ENCODE measurements at regions not wholly inside any gene's neighbourhood (a gene's known extent, or its start where the extent isn't known, plus 50 kb on each side); places are given as distances from the start of the nearest gene placed in this dataset.

DNA sequence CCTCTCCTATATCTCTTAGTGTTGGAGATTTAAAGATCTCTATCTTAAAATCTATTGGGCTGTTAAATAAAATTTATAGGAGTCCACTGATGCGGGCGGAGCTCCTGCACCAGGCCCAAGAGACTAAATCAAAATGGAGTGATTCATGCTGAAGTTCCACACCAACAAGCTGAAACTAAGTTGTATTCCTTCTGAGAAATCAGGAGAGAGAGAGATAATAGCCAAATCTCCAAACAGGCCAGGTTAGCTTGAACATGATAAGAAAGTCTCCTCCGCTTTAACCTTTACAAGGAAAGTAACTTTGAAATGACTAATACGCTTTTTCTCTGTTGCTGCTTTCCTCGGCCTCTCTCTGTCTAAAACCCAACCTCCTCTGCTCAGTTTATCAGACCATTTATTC lies 241.9 kb upstream of the NBEA start:
- no peaks in the 10 kb centered on the region; a peak in 1 of 7 replicates for H3K36me3 Mint-ChIP-seq (ENCODE audit: insufficient read depth in 1 of 3, low read depth in 3 of 3)
- no peak overlapping the region for H3T11ph ChIP-seq (ENCODE audit: low read length)
- H3K4me3 Mint-ChIP-seq, result no peak overlapping the region
- H2BK120ac ChIP-seq (ENCODE audit: low read depth, low read length, poor library complexity, severe bottlenecking), result no peak overlapping the region
- no peak overlapping the region for H4K8ac ChIP-seq (replicated peaks; ENCODE audit: insufficient read length, low read depth, low read length)
- no peak overlapping the region for H3K27ac ChIP-seq (ENCODE audit: insufficient read length, low read depth, low read length)
- no peaks in the 10 kb centered on the region for H3K9me3 Mint-ChIP-seq
- no peak overlapping the region for H3K18ac ChIP-seq (ENCODE audit: insufficient read length, low read depth, low read length)
- no peak overlapping the region for H3K23ac ChIP-seq (ENCODE audit: insufficient read length, low read depth, low read length)
- H3K4me1 Mint-ChIP-seq, result peaks cover 4% of the 10 kb centered on the region in 2 experiments; a peak in 3 of 4 replicates
- no peaks in the 10 kb centered on the region for H3K27me3 ChIP-seq (ENCODE audit: insufficient read depth, low read length)
- H3K9me3 ChIP-seq (ENCODE audit: control insufficient read depth, low read depth, low read length), result no peaks in the 10 kb centered on the region
- no peaks in the 10 kb centered on the region for H3K4me1 ChIP-seq (ENCODE audit: insufficient read depth, low read length)
- H3K14ac ChIP-seq (ENCODE audit: insufficient read depth, low read length), result no peak overlapping the region
- no CpG with 5 or more reads among the region's 5 CpGs for WGBS (ENCODE audit: extremely low coverage, insufficient read length, low lambda C conversion rate)
- no peak overlapping the region for H2BK5ac ChIP-seq (ENCODE audit: insufficient read length, low read length)
- no peak overlapping the region for H2BK15ac ChIP-seq (ENCODE audit: low read depth, low read length)
- TF ChIP-seq, protein P1, sequence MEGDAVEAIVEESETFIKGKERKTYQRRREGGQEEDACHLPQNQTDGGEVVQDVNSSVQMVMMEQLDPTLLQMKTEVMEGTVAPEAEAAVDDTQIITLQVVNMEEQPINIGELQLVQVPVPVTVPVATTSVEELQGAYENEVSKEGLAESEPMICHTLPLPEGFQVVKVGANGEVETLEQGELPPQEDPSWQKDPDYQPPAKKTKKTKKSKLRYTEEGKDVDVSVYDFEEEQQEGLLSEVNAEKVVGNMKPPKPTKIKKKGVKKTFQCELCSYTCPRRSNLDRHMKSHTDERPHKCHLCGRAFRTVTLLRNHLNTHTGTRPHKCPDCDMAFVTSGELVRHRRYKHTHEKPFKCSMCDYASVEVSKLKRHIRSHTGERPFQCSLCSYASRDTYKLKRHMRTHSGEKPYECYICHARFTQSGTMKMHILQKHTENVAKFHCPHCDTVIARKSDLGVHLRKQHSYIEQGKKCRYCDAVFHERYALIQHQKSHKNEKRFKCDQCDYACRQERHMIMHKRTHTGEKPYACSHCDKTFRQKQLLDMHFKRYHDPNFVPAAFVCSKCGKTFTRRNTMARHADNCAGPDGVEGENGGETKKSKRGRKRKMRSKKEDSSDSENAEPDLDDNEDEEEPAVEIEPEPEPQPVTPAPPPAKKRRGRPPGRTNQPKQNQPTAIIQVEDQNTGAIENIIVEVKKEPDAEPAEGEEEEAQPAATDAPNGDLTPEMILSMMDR (conservative IDR thresholded peaks at IDR 0.05), result no peak
- H4K91ac ChIP-seq (ENCODE audit: insufficient read length, low read depth, low read length), result no peak overlapping the region
- no peak overlapping the region for H3K56ac ChIP-seq (ENCODE audit: insufficient read length, low read depth, low read length)
- DNase-seq, result no peak
- H2AK5ac ChIP-seq (ENCODE audit: insufficient read length, low read length), result no peak overlapping the region
- H2BK12ac ChIP-seq (ENCODE audit: insufficient read length, low read depth, low read length), result no peak overlapping the region
- no peaks in the 10 kb centered on the region for H3K79me1 ChIP-seq (ENCODE audit: insufficient read depth, low read depth, low read length, poor library complexity, severe bottlenecking)
- no peak overlapping the region for H2BK20ac ChIP-seq (ENCODE audit: low read depth, low read length, poor library complexity, severe bottlenecking)
- H3K23me2 ChIP-seq (ENCODE audit: insufficient read length, low read depth, low read length, poor library complexity, severe bottlenecking), result no peaks in the 10 kb centered on the region
- no peak overlapping the region for H3K27ac Mint-ChIP-seq
- H3K9ac ChIP-seq (ENCODE audit: extremely low read depth, insufficient read length, low read length), result no peak overlapping the region
- no peaks in the 10 kb centered on the region for H3K79me2 ChIP-seq (ENCODE audit: insufficient read depth, low read length)
- H3K27me3 Mint-ChIP-seq (ENCODE audit: low read depth), result no peaks in the 10 kb centered on the region
- H3K4me2 ChIP-seq (ENCODE audit: insufficient read depth, insufficient read length, low read length), result no peak overlapping the region
- H4K20me1 ChIP-seq (ENCODE audit: control insufficient read depth, insufficient read depth, insufficient read length), result no peaks in the 10 kb centered on the region
- H4K5ac ChIP-seq (ENCODE audit: insufficient read length, low read depth, low read length), result no peak overlapping the region
- no peak overlapping the region for H3K4ac ChIP-seq (ENCODE audit: low read depth, low read length)
- no peak overlapping the region for H2AFZ ChIP-seq (ENCODE audit: low read length)

All from H9 (cell line).